Medulla oblongata (tissue), 1 donor: ENCODE measurements at regions not wholly inside any gene's neighbourhood (a gene's known extent, or its start where the extent isn't known, plus 50 kb on each side); places are given as distances from the start of the nearest gene placed in this dataset.

Source experiments
- DNase-seq: peaks from one replicate; pipeline ENCODE4 v3.0.0-alpha.2; 2015; ENCODE audit errors: extremely low spot score

DNA sequence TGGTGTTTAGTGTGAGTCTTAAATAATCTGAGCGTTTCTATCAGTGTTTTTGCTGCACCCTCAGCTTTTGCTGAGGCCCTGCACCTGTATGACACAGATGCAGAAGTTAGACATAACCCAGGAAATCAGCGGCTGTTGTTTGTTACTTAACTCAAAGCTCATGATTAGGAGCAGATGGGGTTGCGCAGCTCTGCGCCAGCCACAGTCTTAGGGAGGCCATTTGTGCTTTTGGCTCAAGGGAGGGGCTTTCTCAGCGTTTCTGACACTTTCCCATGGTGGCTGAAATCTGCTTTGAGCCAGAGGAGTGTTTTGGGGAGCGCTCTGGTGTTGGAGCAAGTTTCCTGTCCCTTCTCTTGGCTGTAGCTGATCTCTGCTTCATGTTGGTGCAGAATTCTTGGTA lies 433.8 kb downstream of the NAF1 start:
- no peak for DNase-seq

DNA sequence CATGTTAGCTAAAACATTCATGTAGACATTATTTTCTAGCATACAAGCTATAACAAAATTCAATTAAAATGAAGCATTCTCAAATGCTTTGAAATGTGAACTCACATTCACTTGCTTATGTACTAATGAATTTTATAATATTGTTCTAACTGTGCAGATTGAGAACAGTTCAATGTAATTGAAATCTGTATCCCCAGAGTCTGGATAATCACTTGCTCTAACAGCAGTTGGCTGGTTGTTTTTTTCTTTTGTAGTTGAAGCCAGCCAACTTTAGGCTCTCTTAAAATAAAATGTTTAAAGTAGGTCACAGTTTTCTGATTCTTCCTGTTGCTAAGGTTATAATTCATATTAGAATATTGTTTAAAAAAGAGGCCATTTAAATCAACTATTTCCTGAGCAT lies 438.9 kb downstream of the NAF1 start:
- no peak for DNase-seq

DNA sequence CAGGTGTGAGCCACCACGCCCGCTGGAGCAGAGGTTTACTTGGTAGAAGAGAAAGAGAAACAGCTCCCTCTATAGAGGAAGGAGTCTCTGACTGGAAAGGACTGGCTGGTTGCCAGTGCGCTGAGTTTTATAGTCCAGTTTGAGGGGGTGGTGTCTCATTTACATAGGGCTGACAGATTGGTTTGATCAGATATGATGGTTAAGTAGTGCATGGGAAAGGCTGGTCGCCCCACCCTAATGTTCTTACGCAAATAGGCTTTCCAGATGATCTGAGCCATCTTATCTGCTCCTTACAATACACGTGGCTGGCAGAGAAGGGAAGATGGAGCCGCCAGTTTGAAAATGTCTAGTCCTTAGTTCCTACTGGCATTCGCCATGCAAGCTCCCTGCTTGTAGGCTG lies 439.5 kb downstream of the NAF1 start:
- DNase-seq, result no peak

GRCh38 chr4:162715401-162715800 lies 451.3 kb downstream of the NAF1 start:
- no peak for DNase-seq

DNA sequence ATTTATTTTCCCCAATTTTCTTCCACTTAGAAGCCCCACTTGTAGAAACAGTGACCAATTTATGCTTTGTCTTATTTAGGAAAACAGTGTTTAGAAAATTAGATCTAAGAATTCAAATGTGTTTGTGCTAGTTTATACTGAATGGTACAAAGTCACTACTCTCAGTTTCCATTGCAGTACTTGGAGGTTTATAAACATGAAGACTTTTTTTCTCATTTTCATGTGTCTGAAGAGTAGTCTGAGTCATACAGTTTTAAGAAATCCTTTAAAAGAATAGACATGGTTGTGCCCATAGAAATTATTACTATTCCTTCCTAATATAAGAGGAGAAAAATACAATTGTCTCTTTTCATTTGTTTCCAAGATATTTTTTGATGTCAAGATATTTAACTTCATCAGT lies 458.7 kb downstream of the NAF1 start:
- DNase-seq, result no peak

DNA sequence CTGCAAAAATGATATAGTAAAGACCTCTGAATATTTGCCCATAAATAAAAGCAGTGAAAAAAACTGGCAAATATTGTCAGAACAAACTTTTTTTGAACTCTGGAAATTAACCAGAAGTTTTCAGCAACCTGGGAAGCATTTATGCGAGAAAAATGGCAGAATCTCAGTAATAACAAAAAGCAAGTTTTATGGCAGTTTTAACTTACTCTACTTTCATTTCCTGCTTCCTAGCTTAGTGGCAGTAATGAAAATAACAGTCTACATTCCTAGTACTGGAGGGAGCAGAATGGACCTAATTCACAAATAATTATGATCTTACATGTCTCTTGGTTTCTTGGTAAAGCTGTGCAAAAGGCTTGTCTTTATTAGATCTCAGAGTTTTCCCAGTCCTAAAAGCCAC lies 460.1 kb downstream of the NAF1 start:
- no peak for DNase-seq

DNA sequence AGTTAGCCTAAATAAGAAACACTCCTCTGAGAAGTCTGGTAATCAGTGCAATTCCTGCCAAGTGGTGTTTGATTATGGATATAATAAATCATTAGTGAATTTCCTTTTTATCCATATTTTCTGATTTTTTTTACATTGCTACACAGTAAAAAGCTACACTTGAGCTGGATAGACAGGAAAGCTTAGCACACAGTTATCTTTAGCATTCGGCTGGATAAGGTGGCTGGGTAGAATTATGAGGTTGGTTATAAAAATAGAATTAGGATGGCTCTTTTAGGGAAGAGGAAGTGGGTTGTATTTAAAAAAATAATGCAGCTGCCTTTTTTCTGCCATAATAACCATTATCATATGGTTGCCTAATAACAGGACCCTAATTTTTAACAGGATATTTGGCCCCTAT lies 460.6 kb downstream of the NAF1 start:
- no peak for DNase-seq

GRCh38 chr4:162705130-162705803 lies 461.4 kb downstream of the NAF1 start:
- no peak for DNase-seq

- DNase-seq, result no peak
Measured at GRCh38 chr4:162700815-162701361, 465.8 kb downstream of the NAF1 start.

DNA sequence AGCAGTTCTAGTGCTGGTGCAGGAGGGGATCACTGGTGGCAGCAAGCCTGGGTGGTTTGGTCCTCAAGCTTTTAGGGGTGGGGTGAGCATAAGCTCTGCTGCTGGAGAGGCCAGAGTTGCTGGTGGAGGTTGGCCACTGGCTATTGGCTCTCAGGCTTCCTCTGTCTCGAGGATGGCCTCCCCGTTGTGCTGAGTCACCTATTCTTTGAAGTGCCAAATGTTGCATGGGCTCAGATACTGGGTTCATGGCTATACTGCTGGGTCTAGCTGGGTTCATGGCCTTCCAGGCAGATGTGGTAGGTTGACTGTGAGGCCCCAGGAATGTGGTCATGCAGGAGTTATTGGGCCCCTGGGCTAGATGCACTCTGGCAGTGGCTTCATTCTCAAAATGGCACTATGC lies 466.3 kb downstream of the NAF1 start:
- no peak for DNase-seq

- no peak for DNase-seq
Measured at GRCh38 chr4:162699629-162700028, 467.1 kb downstream of the NAF1 start.

DNA sequence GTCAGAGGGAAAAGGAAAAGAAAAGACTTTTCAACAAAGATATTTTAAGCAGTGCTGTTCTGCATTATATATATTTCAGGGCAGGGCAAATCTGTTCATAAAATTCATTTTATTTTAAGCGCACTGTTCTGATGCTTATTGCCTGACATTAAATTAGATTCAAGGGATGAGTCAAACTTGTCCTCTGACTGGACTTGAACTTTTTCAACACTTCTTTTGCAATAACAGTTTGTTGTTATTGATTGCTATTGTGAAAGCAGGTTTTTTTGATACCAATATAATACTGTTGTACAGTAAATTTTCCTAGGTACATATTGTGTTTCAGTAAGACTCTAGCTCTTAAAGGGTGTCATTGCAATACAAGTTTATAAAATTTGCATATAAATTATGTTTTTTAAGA lies 481.3 kb downstream of the NAF1 start:
- DNase-seq, result no peak

DNA sequence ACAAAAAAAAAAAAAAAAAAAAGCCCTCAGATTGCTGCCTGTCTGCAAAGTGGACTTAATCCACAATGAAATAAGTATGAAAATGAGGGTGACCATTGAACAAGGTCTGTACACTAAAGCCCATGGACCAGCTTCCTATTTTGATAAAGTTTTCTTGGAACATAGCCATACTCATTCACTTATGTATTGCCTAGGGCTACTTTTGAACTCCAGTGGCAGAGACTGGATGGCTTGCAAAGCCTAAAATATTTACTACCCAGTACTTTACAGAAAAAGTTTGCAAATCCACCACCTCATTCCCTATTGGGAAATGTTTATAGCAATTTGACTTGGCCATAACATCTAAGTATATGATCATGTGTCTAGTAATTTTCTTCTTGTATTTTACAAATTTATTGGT lies 481.7 kb downstream of the NAF1 start:
- DNase-seq, result no peak

DNA sequence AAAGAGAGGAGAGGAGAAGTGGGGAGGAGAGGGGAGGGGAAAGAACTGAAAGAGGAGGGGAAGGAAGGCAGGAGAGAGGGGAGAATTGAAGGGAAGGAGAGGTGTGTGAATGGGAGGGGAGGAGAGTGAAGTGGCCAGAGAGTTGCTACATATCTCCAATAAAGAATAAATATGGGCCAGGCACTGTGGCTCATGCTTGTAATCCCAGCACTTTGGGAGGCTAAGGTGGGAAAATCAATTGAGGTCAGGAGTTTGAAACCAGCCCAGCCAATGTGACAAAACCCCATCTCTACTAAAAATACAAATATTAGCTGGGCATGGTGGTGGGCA lies 482.4 kb downstream of the NAF1 start:
- DNase-seq, result no peak

DNA sequence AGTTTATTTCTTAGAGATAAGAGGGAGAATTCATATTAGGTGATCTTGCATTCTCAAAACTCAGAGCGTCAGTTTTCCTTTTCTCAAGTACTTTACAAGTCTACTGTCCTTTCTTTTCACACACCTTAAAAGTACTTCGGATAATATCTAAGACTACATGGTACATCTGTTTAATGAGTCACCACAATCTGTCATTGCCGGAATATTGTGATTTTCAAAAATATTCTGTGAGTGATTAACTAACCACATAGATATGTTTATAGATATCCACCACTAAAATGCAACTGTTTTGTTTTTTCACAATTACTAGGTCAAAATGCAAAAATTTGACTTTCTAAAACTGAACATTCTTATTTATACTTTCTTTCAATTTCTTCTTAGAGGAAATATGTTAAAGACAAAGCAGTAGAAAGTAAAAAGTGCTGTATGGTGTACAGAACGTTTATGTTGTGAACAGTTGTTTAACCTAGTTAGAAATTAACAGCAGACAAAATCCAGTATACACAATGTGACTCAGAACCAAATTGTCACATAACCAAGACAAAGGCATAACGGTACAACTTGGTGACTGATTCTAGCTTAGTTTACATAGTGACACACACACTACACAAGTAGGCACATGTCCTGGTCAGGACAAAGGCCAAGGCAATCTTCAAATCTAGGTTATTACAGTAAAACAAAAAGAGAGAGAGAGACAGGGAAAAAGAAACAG lies 482.9 kb downstream of the NAF1 start:
- DNase-seq, result no peak

GRCh38 chr4:162682651-162683050 lies 484.0 kb downstream of the NAF1 start:
- DNase-seq, result no peak

- DNase-seq, result no peak
Measured at GRCh38 chr4:162681212-162681611, 485.5 kb downstream of the NAF1 start.

- no peak for DNase-seq
Measured at GRCh38 chr4:162675661-162676060, 491.0 kb downstream of the NAF1 start.

DNA sequence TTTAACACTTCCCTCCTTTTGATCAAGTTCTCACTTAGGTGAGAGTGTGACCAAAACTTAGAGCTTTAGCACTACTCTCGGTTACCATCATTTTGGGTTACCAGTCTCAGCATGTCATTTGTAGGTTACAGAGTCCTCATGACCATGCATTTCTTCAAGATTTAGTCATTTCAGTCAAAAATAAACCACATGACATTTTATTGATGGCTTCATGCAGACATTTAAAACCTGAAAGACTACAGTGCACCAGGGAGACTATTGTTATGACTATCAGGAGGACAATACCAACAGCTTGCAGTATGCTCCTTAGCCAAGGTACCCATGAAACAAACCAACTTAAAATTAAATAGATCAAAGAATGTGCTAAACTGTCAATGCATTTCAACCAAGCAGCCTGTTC lies 498.1 kb upstream of the FSTL5 start:
- DNase-seq, result no peak

DNA sequence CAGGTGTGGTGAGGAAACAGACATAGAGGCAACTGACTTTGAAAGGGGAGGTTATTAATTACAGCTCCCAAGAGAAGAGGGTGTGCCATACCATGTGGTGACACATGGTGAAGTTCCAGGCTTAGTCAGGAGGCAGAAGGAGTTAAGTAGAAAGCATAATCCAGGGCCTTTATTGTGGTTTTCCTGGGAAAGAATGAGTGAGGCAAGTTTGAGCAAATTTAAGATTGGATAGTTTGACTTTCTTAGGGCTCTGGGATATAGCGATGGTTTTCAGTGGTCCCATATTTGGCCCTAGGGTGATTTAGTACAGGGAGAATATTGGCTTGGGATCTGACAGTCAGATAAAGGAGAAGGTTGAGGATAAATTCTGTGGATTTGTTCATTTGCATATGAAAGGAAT lies 495.9 kb upstream of the FSTL5 start:
- no peak for DNase-seq

DNA sequence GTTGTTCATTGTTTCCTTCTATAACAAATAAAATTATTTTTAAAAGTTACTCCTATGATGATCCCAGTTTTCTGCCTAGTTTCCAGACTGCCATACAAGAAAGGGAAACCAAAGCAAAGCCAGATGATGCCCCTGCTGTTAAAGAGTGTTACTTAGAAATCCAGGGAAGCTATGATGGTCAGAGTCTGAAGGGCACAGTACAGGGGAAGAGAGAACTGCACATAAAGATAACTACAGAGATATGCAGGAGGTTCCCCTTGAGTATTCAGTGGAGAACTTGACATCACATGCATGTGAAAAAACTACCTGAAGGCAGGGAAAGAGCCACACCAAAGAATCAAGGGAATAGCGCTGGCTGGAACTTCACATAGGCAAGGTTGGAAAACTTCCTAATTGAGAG lies 494.2 kb upstream of the FSTL5 start:
- no peak for DNase-seq

- DNase-seq, result no peak
Measured at GRCh38 chr4:162650166-162650565, 486.4 kb upstream of the FSTL5 start.

- peak; percentile 12 for DNase-seq
Measured at GRCh38 chr4:162645381-162645780, 481.6 kb upstream of the FSTL5 start.

GRCh38 chr4:162644346-162644745 lies 480.5 kb upstream of the FSTL5 start:
- DNase-seq, result no peak
